ENCODE measurements at regions not wholly inside any gene's neighbourhood (a gene's known extent, or its start where the extent isn't known, plus 50 kb on each side); places are given as distances from the start of the nearest gene placed in this dataset.

GRCh38 chr2:84160453-84160852 lies 298.6 kb downstream of the SUCLG1 start:
- TF ChIP-seq POLR2A (IDR thresholded peaks at IDR 0.05) (no peak), CTCF (IDR thresholded peaks at IDR 0.05) (no peak), EP300 (IDR thresholded peaks at IDR 0.05) (no peak)

All from upper lobe of left lung (tissue), 4 donors.